ENCODE measurements at regions not wholly inside any gene's neighbourhood (a gene's known extent, or its start where the extent isn't known, plus 50 kb on each side); places are given as distances from the start of the nearest gene placed in this dataset.

- TF ChIP-seq EP300 (IDR thresholded peaks at IDR 0.05) (no peak), CTCF (IDR thresholded peaks at IDR 0.05) (no peak), POLR2AphosphoS5 (IDR thresholded peaks at IDR 0.05) (no peak), POLR2A (IDR thresholded peaks at IDR 0.05) (no peak)
- no peaks in the 10 kb centered on the region for H3K27me3 ChIP-seq
- H3K4me1 ChIP-seq = peaks cover 30% of the 10 kb centered on the region
- WGBS = 63% methylated on average over 5 of the region's 5 CpGs
- no peaks in the 10 kb centered on the region for H3K36me3 ChIP-seq
- H3K4me3 ChIP-seq = no peak overlapping the region
- no peak for DNase-seq (ENCODE audit: low spot score in 2 of 2)
- H3K9me3 ChIP-seq = no peaks in the 10 kb centered on the region
- H3K27ac ChIP-seq = no peak overlapping the region
Observed at GRCh38 chr1:232303222-232303620, 326.7 kb downstream of the SIPA1L2 start.

GRCh38 chr1:232302376-232303221, 327.3 kb downstream of the SIPA1L2 start:
- H3K4me3 ChIP-seq = no peak overlapping the region
- H3K36me3 ChIP-seq = no peaks in the 10 kb centered on the region
- H3K27ac ChIP-seq = peak overlapping the region; percentile 50
- 66% methylated on average over 4 of the region's 4 CpGs for WGBS
- TF ChIP-seq CTCF (IDR thresholded peaks at IDR 0.05) (no peak), POLR2A (IDR thresholded peaks at IDR 0.05) (no peak), EP300 (IDR thresholded peaks at IDR 0.05) (no peak), POLR2AphosphoS5 (IDR thresholded peaks at IDR 0.05) (no peak)
- no peak for DNase-seq (ENCODE audit: low spot score in 2 of 2)
- no peaks in the 10 kb centered on the region for H3K27me3 ChIP-seq
- H3K9me3 ChIP-seq = no peaks in the 10 kb centered on the region
- H3K4me1 ChIP-seq = peaks cover 29% of the 10 kb centered on the region

DNA sequence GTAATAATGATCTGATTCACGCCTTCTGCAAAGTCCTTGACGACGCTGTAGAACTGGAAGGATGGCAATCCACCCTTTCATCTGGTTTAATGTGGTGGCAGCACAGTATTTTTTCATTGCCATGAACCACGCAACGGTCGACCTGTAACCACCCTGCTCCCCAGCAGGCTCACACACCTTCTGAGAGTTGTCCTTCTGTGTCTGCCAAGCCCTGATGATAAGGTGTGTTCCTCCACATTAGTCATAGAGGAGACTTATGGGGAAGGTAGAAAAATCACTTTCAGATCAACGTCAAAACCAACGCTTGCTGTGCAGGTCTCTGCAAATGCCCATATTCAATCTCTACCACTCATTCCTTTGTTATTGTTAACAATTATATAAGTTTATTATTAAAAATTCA, 328.7 kb downstream of the SIPA1L2 start:
- Histone ChIP-seq H3K36me3 (no peaks in the 10 kb centered on the region), H3K27ac (peak overlapping the region; percentile 50), H3K27me3 (no peaks in the 10 kb centered on the region), H3K9me3 (no peaks in the 10 kb centered on the region), H3K4me3 (no peak overlapping the region), H3K4me1 (peaks cover 23% of the 10 kb centered on the region)
- no peak for TF ChIP-seq CTCF (IDR thresholded peaks at IDR 0.05)
- no peak for TF ChIP-seq POLR2A (IDR thresholded peaks at IDR 0.05)
- no peak for TF ChIP-seq POLR2AphosphoS5 (IDR thresholded peaks at IDR 0.05)
- WGBS = 68% methylated on average over 8 of the region's 8 CpGs
- DNase-seq (ENCODE audit: low spot score in 2 of 2) = no peak

GRCh38 chr1:232300466-232300865, 329.5 kb downstream of the SIPA1L2 start:
- peak overlapping the region; percentile 33 for H3K27ac ChIP-seq
- H3K36me3 ChIP-seq = no peaks in the 10 kb centered on the region
- H3K4me3 ChIP-seq = no peak overlapping the region
- H3K27me3 ChIP-seq = no peaks in the 10 kb centered on the region
- no peaks in the 10 kb centered on the region for H3K9me3 ChIP-seq
- 82% methylated on average over 2 of the region's 2 CpGs for WGBS
- TF ChIP-seq EP300 (IDR thresholded peaks at IDR 0.05) = no peak
- TF ChIP-seq POLR2AphosphoS5 (IDR thresholded peaks at IDR 0.05) = no peak
- TF ChIP-seq CTCF (IDR thresholded peaks at IDR 0.05) = no peak
- peaks cover 19% of the 10 kb centered on the region for H3K4me1 ChIP-seq
- DNase-seq (ENCODE audit: low spot score in 2 of 2) = no peak

DNA sequence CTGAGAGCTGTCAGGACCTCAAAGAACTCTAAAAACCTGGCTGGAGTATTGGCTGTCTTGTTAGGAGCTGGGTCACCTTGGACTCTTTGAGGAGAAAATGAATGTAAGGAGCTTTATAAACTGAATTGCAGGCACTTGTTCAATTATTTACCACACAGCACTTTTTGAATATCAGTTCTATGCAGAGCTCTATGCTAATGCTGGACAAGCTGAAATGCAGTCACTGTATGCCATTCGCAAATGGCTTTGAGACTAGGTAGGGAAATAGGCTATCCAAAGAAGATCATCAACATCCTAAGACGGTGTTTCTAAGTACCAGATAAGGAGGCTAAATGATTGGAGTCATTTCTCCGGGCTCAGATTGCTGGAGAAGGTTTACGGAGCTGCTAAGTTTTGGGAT, 333.5 kb downstream of the SIPA1L2 start:
- H3K4me3 ChIP-seq = no peak overlapping the region
- no peaks in the 10 kb centered on the region for H3K9me3 ChIP-seq
- no peak for TF ChIP-seq POLR2A (IDR thresholded peaks at IDR 0.05)
- no peak for TF ChIP-seq EP300 (IDR thresholded peaks at IDR 0.05)
- no peak for TF ChIP-seq POLR2AphosphoS5 (IDR thresholded peaks at IDR 0.05)
- no peak for TF ChIP-seq CTCF (IDR thresholded peaks at IDR 0.05)
- no peak for DNase-seq (ENCODE audit: low spot score in 2 of 2)
- no peaks in the 10 kb centered on the region for H3K27me3 ChIP-seq
- H3K27ac ChIP-seq = no peak overlapping the region
- H3K36me3 ChIP-seq = no peaks in the 10 kb centered on the region
- peaks cover 22% of the 10 kb centered on the region for H3K4me1 ChIP-seq
- 85% methylated on average over 4 of the region's 4 CpGs for WGBS
